ENCODE measurements at regions not wholly inside any gene's neighbourhood (a gene's known extent, or its start where the extent isn't known, plus 50 kb on each side); places are given as distances from the start of the nearest gene placed in this dataset.

- DNase-seq = no peak
These were observed 397.6 kb downstream of the ZNF521 start for GRCh38 chr18:24954341-24954740.

DNA sequence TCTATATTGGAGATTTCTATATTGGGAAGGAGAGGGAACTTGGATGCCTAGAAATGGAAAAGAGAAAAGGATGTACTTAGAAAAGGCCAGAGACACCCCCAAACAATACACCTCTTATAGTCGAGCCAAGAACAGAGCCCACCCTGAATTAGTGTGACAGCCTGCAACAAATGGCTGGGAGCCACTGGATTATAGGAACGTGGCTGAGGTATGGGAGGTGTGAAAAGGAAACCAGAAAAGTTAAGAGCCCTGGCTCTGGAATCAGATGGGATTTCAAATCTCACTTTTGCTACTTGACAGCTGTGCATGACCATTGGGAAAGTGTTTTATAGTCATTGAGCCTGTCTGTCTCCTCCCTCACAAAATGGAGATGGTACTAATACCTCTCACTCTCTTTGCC, 394.0 kb downstream of the ZNF521 start:
- DNase-seq = no peak

- no peak for DNase-seq
These were observed 392.9 kb downstream of the ZNF521 start for GRCh38 chr18:24959051-24959476.

DNA sequence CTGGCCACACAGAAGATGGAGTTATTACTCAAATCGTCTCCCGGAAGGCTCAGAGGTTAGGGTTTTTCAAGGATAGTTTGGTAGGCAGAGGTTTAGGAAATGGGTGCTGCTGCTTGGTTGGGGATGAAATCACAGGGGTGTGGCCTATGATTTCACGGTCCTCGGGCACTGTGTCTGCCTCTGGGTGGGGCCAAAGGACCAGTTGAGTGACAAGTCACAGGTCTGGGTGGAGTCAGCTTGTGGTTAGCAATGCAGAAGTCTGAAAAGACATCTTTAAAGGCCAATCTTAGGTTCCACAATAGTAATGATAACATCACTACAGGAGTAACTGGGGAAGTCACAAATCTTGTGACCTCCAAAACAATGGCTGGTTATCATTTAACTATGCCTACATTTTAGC, 387.8 kb downstream of the ZNF521 start:
- DNase-seq = no peak

GRCh38 chr18:24968238-24968775, 383.7 kb downstream of the ZNF521 start:
- DNase-seq = no peak

DNA sequence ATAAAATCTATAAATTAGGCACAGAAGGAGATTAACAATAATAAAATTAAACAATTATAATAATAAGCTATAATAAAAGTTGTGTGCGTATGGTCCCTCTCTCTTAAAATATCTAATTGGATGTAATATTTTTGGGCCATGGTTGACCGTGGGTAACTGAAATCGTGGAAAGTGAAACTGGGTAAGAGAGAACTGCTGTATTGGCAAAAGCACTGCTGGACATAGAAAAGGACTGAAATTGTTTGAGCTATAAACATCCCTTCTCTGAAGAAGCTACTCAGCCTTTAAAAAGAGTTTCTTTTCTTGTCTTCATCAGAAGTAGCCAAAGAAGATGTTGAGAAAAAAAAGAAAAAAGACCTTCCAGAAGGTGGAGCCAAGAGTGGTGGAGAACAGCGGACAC, 379.4 kb downstream of the ZNF521 start:
- no peak for DNase-seq

DNA sequence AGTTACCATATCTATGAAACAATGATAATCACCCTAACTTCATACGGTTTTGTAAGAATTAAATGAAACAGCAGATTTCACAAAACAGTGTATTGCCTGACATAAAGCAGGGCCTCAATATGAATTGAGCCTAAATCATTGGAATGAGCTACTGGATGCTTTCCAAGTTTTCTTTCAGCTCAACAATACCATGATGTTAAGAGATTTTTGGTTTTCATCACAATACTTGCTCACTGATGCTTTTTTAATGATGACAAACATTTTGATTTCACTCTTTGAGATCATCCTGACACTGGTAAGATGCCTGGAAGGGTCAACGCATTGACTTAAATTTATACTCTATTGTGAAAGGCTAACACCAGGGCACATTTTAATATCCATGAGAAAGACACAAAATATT, 377.5 kb downstream of the ZNF521 start:
- no peak for DNase-seq

DNA sequence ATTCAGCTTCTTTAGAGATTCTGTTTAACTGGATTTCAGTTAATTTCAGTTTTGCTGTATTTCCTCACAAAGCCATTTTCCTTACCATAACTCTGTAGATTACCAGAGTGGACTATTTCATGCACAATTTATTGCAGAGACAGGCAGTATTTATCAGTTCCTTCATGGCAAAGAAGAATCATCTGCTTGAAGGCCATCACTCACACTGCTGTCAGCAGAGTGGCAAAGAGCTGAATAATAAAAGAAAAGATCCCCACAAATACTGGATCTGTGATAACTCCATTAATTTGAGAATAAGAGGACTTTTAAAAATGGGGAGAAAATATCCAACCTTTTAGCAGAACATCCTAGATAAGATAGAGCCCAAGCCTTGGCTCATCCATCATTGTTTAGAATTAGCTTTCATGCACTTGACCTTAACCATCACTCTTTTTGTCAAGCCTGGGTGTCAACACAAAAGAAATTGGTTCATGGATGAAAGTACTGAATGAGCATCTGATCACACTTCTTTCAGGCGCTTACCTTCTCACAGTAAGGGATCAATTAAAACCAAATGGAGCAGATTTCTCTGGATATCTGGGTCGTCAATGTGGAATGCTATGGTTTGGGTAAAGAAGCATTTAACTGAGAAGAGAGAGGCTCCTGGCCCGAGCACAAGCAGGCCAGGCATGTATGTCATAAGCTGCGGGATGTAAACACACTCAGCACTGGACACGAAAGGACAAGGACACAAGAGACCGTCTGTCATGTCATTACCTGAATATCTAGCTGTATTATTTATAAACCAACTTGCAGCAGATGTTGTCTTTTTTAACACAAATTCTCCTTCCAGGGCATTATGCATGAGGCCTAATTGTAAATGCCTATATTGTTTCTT, 376.2 kb downstream of the ZNF521 start:
- DNase-seq = no peak

DNA sequence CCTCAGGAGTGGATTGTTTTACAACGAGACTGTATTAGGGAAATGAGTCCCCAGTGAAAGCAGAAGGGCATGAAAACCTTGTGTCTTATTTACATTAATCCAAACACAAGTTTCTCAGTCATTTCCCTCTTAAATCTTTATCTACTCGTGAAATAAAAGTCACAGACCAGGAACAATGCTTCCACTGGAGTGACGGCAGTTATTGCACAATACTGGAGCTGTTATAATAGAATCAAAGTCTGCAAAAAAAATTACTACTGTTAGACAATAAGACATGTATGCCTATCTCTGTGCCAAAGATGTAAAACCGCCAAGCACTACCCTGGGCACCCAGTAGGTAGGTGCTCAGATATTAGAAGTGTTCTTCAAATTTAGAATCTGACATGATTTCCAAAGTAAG, 375.5 kb downstream of the ZNF521 start:
- DNase-seq = no peak

DNA sequence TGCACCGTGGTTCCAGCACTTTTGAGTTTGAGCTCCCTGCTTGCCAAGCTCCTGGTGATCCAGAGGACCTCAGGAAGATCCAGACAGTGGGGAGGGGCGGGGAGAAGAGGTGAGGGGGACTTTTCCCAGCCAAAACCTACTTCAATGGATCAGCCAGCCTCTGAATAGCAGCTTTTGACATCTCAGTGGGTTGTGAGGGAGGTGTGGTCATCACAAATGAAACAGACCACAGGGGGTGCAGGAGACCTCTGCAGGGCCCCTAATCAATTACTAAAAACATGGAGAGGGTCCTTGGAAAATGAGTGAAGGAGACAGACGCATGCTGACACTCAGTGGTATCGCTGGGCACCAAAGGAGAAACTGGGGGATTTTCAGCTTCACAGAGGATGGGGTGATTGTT, 372.7 kb downstream of the ZNF521 start:
- no peak for DNase-seq

GRCh38 chr18:24982831-24983230, 369.1 kb downstream of the ZNF521 start:
- no peak for DNase-seq

DNA sequence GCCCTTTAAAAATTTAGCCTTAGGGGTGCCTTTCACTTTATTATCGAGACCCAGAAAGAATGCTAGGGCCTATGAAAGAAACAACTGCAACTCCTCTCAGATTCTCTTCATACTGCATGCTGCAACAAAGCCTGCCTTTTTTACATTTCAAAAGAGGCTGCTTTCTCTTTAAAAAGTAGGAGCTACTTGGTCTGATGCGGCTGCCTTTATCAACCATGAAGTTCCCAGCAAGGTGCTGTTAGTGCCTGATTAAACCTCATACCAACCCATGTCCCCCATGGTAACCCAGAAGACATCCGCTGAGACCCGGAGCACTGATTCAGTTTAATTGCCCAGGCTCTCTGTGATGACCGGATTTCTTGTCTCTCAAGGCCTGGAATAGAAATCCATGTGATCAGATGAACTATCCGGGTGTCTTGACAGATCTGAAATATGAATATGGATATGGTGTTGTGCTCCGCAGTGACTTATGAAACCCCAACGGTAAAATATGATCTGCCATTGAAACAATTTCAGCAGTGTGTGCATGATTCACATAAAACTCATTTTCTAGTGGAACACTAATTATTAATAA, 368.3 kb downstream of the ZNF521 start:
- DNase-seq = no peak

GRCh38 chr18:24985586-24985985, 366.4 kb downstream of the ZNF521 start:
- DNase-seq = no peak

DNA sequence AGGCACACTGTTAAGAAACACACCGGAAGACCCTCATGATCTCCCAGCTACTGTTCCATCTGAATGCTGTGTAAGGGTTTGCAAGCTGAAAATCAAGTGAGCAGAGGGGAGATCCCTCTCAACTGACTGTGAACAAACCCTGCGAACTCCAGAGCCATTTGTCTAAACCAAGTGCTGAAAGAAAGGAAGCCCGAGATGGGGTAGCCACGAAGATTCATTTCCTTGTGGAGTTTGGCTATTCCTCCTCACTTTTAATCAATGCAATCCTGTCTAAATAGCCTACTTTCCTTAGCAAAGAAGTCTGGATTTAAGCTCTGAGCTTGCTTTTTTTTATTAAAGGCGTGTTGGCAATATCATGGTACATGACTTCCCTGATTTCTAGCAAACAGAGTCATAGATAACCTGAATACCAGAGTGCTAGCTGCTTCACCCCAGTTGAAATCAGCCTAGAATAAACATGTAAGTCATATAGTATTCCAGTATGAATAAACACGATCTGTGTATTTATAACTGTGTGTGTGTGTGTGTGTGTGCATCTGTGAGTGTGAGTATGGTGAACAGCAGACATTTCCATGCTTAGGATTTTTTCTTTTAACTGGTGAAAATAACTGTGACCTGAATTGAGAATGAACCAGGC, 365.2 kb downstream of the ZNF521 start:
- no peak for DNase-seq

- no peak for DNase-seq
These were observed 364.4 kb downstream of the ZNF521 start for GRCh38 chr18:24987303-24988252.

GRCh38 chr18:24988253-24988840, 363.6 kb downstream of the ZNF521 start:
- no peak for DNase-seq

GRCh38 chr18:24989760-24990593, 362.0 kb downstream of the ZNF521 start:
- no peak for DNase-seq

- no peak for DNase-seq
These were observed 361.3 kb downstream of the ZNF521 start for GRCh38 chr18:24990671-24991134.

DNA sequence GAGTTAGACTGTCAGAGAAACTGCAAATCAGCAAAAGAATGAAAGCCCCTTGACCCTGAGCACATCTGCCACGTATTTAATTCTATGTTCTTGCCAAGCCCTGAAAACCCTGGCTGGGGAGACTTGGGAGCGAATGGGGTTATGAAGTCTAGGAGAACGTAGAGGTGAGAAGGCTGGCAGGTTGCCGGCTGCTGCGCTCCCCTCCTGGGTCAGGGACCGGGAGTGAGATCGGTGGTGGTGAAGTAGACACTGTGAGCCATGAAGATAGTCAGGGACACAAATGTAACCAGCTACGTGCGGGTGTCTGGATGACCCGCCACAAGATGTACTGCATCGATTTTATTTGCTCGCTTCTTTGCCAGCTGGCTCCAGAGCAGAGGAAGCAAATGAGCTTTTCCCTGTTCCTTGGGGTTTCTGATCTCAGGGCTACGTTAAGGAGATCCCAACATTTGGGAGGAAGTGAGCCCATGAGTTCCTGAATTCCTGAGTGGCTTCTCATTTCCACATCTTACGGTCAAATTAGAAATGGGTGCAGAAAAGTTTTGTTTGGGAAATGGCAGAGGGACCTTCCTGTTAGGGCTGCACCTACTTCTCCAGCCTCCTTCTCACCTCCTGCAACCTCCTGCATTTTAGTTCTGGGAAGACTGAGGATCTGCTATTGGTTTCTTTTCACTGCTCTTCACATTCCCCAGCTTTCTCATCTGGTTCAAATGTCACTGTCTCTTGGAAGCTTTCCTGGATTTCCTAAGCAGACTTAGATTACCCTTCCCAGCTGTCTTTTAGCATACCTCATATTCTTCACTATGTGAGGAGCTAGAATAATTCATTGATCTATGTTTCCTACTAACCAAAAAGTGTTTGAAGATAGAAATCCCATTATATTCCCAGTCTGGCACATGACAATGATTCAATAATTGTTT, 360.6 kb downstream of the ZNF521 start:
- DNase-seq = no peak

GRCh38 chr18:24992491-24992890, 359.5 kb downstream of the ZNF521 start:
- DNase-seq = peak; percentile 47

Measured in DMS53 (cell line).